GM18499 (cell line): ENCODE measurements at regions not wholly inside any gene's neighbourhood (a gene's known extent, or its start where the extent isn't known, plus 50 kb on each side); places are given as distances from the start of the nearest gene placed in this dataset.

Source experiments
- ATAC-seq: cut with Tn5 transposase; IDR thresholded peaks from one replicate; pipeline ENCODE4 v1.9.1; 2021; ENCODE audit warnings: moderate number of reproducible peaks; ENCODE audit not compliant: insufficient read depth, unreplicated experiment

DNA sequence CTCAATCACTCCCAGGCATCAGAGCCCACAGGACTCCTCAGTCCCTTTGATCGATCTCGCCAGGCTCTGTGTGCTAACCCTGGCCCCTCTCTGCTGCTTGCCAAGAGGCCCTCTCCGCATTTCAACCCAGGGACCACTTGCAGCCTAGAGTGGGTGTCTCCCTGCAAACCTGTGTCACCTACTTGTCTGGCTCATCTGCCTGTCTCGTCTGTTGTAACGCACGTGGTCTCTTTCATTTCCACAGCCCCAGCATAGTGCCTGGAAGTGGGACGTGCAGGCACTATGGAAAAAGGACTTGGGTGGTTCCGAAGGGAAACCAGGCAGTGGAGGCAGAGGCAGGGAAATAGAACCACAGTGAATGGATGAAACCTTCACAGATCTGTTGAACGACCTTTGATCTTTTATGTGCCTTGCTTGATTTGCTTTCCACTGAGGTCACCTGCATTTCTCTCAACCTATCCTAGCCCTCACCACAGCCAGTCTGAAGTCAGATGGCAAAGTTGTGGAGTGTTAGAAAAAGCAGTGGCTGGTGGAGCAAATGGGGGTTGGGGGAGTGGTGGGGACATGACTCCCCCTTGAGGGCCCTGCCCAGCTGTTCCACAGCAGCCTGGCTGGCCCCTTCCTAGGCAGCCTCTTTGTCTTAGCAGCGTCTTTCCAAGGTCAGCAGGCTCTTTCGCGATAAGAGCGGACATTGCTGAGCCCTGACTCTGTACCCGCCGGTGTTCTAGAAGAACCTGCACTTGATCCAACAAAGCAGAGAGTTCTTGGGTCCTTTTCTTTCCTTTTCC lies 55.8 kb upstream of the TAGAP start:
- no peak for ATAC-seq

DNA sequence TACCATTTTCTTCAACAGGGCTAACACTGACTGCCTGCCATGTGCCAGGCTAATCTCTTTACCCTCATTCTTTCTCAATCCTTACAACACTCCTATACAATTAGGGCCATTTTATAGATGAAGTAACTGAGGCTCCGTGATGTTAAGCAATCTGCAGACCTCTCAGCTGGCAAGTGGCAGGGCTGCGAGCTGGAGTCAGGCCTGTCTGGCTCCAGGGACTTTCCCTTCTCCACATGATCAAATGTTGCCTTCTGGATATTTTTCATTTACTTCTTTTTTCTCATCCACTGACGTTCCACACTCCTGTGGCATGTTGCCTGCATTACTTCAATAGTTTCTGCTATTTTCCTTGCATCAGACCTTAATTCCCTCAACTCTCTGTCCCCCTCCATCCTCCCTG lies 55.2 kb upstream of the TAGAP start:
- ATAC-seq, result no peak

DNA sequence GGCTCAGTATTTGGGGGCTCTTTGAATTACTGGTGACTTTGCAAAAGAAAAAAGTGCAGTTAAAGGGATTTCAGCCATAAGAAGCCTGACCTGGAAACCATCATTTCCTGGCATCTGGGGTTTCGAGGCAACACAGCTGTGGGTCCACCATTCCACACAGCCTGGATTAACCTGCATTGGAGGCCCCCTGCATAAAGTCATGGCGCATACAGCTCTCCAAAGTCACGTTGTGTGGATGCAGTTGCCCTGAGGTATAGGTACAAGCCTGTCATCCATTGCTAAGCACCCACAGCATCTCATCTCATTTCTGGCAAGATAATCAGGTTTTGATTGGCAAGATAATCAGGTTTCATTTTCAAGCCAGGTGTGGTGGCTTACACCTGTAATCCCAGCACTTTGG lies 54.5 kb upstream of the TAGAP start:
- no peak for ATAC-seq

DNA sequence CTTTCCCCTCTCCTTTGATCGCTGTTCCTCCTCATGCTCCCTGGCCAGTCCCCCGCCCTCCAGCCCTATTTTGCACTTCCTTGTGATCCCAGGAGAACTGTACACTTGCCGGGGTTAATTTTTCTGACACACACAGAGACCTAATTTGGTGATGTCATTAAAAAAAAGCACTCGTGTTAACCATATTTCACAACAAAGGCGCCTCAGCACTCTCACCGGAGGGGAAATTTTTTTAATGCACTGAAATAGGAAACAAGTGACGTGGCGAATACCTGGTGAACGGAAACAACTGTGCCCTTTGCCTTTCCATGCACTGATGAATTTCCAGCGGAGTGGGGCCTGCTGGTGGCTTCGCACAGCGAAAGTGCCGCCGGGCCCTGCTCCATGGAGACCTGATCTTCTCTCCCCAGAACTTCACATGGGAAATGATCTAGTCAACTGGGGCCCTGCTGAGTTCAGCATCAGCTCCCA lies 53.9 kb upstream of the TAGAP start:
- no peak for ATAC-seq

DNA sequence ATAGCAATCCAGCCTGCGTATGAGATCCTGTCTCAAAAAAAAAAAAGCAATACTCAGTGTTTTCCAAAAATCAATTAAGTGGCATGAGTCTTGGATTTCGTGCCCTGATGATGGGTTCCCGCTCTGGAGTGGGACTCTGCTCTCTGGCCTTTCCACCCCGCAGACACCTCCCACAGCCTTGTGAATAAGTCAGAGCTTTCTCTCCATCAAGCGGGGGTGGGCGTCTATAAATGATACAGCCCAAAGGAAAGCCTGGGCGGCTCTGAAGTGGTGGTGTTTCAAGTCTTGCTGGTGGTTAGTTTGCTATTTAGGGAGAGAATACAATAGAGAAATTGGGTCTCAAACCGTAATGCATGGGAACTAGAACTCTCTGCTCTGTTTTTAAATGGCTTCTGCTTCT lies 52.5 kb upstream of the TAGAP start:
- no peak for ATAC-seq

DNA sequence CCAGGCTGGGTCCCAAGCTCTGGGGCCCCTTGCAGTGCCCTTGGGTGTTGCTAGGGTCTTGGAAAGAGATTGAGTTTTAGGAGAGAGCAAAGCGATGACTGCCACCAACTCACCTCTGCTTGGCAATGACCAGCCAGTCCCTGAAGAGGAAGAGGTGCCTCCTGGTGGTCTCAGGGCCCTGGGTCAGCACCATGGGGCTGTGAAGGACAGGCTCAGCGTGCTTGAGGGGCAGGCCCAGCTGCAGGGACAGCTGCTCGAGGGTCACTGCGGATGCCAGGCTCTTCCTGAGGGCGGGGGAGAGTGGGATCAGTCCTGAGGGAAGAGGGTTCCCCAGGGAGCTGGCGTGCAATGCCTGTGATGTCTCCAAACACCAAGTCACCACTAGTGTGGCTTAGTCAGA lies 50.8 kb upstream of the TAGAP start:
- ATAC-seq, result no peak

DNA sequence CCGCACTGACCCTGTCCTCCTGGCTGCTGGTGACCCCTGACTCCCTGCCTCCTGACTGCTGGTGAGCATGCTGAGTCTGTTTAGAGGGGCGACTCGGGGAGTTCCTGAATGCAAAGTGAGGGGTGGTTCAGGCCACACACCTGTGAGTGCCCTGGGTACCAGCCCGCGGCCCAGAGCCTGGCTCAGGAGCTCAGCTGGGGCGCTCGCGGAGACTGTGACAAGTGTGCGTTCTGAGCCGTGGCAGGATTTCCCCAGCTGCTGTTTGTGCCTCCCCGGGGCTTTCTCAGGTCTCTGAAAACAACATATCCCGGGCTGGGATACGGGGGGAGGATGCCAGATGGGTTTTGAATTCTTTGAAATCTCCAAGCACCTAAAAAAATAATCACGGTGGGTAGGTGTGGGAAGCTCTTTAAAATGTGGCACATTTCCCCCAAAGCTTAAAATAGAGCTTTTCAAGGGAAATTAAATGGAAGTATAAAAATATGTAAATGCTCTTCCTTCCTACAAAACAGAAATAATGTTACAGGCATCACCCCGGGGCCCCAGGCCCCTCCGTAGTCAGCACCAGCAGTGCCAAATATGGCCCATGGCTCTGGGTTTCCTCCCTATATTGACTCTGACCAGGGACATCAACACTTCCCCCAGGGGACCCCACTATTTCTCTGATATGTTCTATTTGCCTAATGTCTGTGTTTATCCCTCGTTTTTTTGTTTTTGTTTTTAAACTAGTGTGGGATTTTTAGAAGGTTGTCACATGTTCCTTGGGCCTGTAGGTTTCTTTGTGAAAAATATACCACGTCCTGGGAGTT lies 49.9 kb upstream of the TAGAP start:
- no peak for ATAC-seq
